ENCODE measurements at regions not wholly inside any gene's neighbourhood (a gene's known extent, or its start where the extent isn't known, plus 50 kb on each side); places are given as distances from the start of the nearest gene placed in this dataset.

- no peak overlapping the region for H2AK5ac ChIP-seq (ENCODE audit: insufficient read length, low read length)
These were observed 496.9 kb upstream of the ADAMTS16 start for GRCh38 chr5:4643190-4643589.

More at GRCh38 chr5:4643190-4643589, 496.9 kb upstream of the ADAMTS16 start:
- no peaks in the 10 kb centered on the region for H3K23me2 ChIP-seq (ENCODE audit: insufficient read length, low read depth, low read length, poor library complexity, severe bottlenecking)
- no peaks in the 10 kb centered on the region for H3K27me3 ChIP-seq (ENCODE audit: insufficient read depth, low read length)
- no peaks in the 10 kb centered on the region for H3K79me1 ChIP-seq (ENCODE audit: insufficient read depth, low read depth, low read length, poor library complexity, severe bottlenecking)
- no peak overlapping the region for H4K8ac ChIP-seq (replicated peaks; ENCODE audit: insufficient read length, low read depth, low read length)
- H2BK15ac ChIP-seq (ENCODE audit: low read depth, low read length), result no peak overlapping the region
- H3K79me2 ChIP-seq (ENCODE audit: insufficient read depth, low read length), result no peaks in the 10 kb centered on the region
- peaks cover 0 to 8% (median 2%) of the 10 kb centered on the region in 3 experiments; a peak in 2 of 7 replicates for H3K36me3 Mint-ChIP-seq (ENCODE audit: insufficient read depth in 1 of 3, low read depth in 3 of 3)
- H2BK120ac ChIP-seq (ENCODE audit: low read depth, low read length, poor library complexity, severe bottlenecking), result no peak overlapping the region
- peaks cover 2 to 3% of the 10 kb centered on the region in 2 experiments; a peak in 3 of 5 replicates for H3K9me3 Mint-ChIP-seq
- no peak overlapping the region for H4K5ac ChIP-seq (ENCODE audit: insufficient read length, low read depth, low read length)
- no peak for DNase-seq
- H3K27ac Mint-ChIP-seq, result no peak overlapping the region
- H2BK5ac ChIP-seq (ENCODE audit: insufficient read length, low read length), result no peak overlapping the region
- H2AFZ ChIP-seq (ENCODE audit: low read length), result no peak overlapping the region
- H3K9me3 ChIP-seq (ENCODE audit: control insufficient read depth, low read depth, low read length), result peaks cover 4% of the 10 kb centered on the region
- peak; percentile 42 for TF ChIP-seq CTCF (conservative IDR thresholded peaks at IDR 0.05)
- H3K27ac ChIP-seq (ENCODE audit: insufficient read length, low read depth, low read length), result no peak overlapping the region
- H3T11ph ChIP-seq (ENCODE audit: low read length), result no peak overlapping the region
- H3K4me1 Mint-ChIP-seq, result peaks cover 0 to 4% of the 10 kb centered on the region in 2 experiments; a peak in 1 of 4 replicates
- no CpG with 5 or more reads among the region's 2 CpGs for WGBS (ENCODE audit: extremely low coverage, insufficient read length, low lambda C conversion rate)
- no peaks in the 10 kb centered on the region for H4K20me1 ChIP-seq (ENCODE audit: control insufficient read depth, insufficient read depth, insufficient read length)
- no peaks in the 10 kb centered on the region for H3K27me3 Mint-ChIP-seq (ENCODE audit: low read depth)
- no peak overlapping the region for H3K23ac ChIP-seq (ENCODE audit: insufficient read length, low read depth, low read length)
- H3K4ac ChIP-seq (ENCODE audit: low read depth, low read length), result no peak overlapping the region
- H3K14ac ChIP-seq (ENCODE audit: insufficient read depth, low read length), result no peak overlapping the region
- no peak overlapping the region for H3K18ac ChIP-seq (ENCODE audit: insufficient read length, low read depth, low read length)
- H3K56ac ChIP-seq (ENCODE audit: insufficient read length, low read depth, low read length), result no peak overlapping the region
- no peak overlapping the region for H3K4me3 Mint-ChIP-seq
- no peak overlapping the region for H2BK20ac ChIP-seq (ENCODE audit: low read depth, low read length, poor library complexity, severe bottlenecking)
- H3K9ac ChIP-seq (ENCODE audit: extremely low read depth, insufficient read length, low read length), result no peak overlapping the region
- H3K4me2 ChIP-seq (ENCODE audit: insufficient read depth, insufficient read length, low read length), result no peak overlapping the region
- no peak overlapping the region for H2BK12ac ChIP-seq (ENCODE audit: insufficient read length, low read depth, low read length)
- no peak overlapping the region for H4K91ac ChIP-seq (ENCODE audit: insufficient read length, low read depth, low read length)
- H3K4me1 ChIP-seq (ENCODE audit: insufficient read depth, low read length), result no peaks in the 10 kb centered on the region; the same call in 1 of the 2 replicates

All from H9 (cell line).